Omental fat pad (tissue), 3 donors: ENCODE measurements at regions not wholly inside any gene's neighbourhood (a gene's known extent, or its start where the extent isn't known, plus 50 kb on each side); places are given as distances from the start of the nearest gene placed in this dataset.

Source experiments
- ATAC-seq: fragments of 150-250 bp; one replicate; pipeline ENCODE4 v1.9.1; 2016; ENCODE audit warnings: mild to moderate bottlenecking, moderate library complexity; ENCODE audit not compliant: low FRiP score
- DNase-seq: peaks from one replicate; pipeline ENCODE4 v3.0.0-alpha.2; 2019; ENCODE audit warnings: low spot score
- CTCF ChIP-seq, 3 donors: fragments of 450-650 bp; IDR thresholded peaks; one replicate each; pipeline ENCODE4 v1.5.1; 2016 to 2017; ENCODE audit warnings: antibody characterized with exemption in 3 of 3, mild to moderate bottlenecking in 3 of 3, moderate library complexity in 2 of 3

- TF ChIP-seq CTCF (IDR thresholded peaks at IDR 0.05): no peak
- ATAC-seq: no peak
- no peak for DNase-seq
Measured at GRCh38 chr2:198314559-198315153, 510.3 kb downstream of the PLCL1 start.

GRCh38 chr2:198312596-198313483, 508.4 kb downstream of the PLCL1 start:
- DNase-seq (no peak), ATAC-seq (no peak)
- no peak for TF ChIP-seq CTCF (IDR thresholded peaks at IDR 0.05)

GRCh38 chr2:198311020-198311419, 506.6 kb downstream of the PLCL1 start:
- no peak for ATAC-seq
- no peak for TF ChIP-seq CTCF (IDR thresholded peaks at IDR 0.05)
- no peak for DNase-seq

GRCh38 chr2:198309673-198310280, 505.4 kb downstream of the PLCL1 start:
- TF ChIP-seq CTCF (IDR thresholded peaks at IDR 0.05): no peak
- DNase-seq (no peak), ATAC-seq (no peak)

GRCh38 chr2:198309081-198309480, 504.7 kb downstream of the PLCL1 start:
- DNase-seq (no peak), ATAC-seq (no peak)
- no peak for TF ChIP-seq CTCF (IDR thresholded peaks at IDR 0.05)

- no peak for TF ChIP-seq CTCF (IDR thresholded peaks at IDR 0.05)
- ATAC-seq (no peak), DNase-seq (no peak)
Measured at GRCh38 chr2:198308368-198308767, 504.0 kb downstream of the PLCL1 start.
